Stimulated activated CD4-positive, alpha-beta T cell treated with anti-CD3 and anti-CD28 coated beads, Interleukin-4, amount 100 ng/mL, for 1 hour (primary cell): ENCODE measurements at regions not wholly inside any gene's neighbourhood (a gene's known extent, or its start where the extent isn't known, plus 50 kb on each side); places are given as distances from the start of the nearest gene placed in this dataset.
"Not testable (repeated sequence)": the region's sequence is repeated elsewhere in the genome, so short reads cannot be mapped to it uniquely, and the experiment has no call there.

Experiments used
- DNase-seq: peaks from one replicate; pipeline ENCODE4 v3.0.0-alpha.2; 2020

DNA sequence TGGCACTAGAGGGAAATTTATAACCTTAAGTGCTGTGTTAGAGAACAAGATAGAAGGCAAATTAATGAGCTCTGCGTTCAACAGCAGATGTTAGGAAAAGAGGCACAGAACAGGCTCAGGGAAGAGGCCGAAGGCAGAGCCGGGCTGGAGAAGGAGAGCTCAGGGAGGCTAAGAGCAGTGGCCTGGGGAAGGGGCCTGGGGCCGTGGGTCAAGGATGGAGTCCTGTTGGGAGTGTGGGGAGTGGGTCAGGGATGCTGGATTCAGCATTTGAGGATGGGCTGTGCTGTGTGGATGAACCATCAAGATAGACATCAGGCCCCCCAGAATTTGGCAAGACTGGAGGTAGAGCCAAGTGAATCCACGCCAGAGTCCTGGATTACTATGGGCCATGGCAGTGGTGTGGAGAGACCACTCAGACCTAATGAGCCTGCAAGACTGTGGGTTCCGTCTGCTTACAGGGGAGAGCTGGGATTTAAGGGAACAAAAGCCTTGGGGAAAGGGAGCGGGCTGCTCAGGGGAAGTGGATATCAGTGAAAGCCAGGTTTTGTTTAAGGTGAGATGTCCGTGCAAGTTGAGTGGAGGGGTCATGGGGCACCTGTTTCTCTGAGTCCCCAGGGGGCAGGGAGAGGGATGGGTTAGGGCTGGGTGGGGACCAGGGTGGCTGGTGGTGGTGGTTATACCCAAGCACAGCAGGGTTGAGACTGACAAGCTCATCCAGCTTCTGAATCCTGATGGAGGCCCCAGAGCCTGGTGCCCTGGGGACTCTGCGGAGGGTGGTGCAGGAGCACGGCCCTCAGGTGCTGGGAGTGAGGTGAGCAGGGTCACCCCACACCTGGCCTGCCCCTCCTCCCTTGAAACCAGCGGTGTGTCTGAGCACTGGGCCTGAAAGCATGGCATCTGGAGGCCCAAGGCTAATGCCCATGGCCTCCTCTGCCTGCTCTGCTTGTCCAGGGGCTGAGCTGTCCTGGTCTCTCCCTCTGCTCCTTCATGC lies 101.7 kb downstream of the BMS1 start:
- no peak for DNase-seq

DNA sequence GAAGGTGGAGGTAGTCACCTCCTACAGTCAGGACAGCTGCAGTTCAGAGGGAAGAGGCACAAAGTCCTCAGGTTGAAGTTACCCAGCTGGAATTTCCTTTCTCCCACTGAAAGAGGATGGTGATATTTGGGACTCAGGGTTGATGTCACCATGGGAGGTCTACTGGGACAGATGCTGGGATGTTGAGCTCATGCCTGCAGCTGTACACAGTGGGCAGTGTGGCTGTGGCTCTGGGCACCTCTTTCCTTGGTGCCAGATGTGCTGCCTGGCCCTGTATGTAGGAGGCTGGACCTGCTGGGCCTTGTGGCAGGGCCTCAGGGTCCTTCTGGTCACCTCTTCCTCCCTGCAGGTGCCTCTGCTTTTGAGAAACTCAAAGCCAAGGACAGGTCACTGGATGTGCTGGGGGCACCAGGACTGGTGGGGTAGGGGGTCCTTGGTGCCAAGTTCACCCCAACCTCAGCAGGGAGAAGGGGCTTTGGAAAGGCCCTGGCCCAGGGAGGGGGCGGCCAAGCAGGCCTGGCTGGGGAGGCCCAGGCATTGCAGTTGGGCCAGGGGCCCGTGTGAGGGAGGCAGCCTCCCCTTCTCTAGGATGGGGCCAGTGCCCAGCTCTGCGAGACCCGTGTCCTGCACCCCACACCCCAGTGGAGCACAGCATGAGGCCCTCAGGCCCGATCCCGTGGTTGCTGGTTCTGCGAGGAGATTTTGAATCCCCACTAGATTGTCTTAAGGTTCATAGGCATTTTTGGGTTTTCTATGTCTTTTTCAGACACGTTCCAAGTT lies 103.1 kb downstream of the BMS1 start:
- DNase-seq, result no peak

DNA sequence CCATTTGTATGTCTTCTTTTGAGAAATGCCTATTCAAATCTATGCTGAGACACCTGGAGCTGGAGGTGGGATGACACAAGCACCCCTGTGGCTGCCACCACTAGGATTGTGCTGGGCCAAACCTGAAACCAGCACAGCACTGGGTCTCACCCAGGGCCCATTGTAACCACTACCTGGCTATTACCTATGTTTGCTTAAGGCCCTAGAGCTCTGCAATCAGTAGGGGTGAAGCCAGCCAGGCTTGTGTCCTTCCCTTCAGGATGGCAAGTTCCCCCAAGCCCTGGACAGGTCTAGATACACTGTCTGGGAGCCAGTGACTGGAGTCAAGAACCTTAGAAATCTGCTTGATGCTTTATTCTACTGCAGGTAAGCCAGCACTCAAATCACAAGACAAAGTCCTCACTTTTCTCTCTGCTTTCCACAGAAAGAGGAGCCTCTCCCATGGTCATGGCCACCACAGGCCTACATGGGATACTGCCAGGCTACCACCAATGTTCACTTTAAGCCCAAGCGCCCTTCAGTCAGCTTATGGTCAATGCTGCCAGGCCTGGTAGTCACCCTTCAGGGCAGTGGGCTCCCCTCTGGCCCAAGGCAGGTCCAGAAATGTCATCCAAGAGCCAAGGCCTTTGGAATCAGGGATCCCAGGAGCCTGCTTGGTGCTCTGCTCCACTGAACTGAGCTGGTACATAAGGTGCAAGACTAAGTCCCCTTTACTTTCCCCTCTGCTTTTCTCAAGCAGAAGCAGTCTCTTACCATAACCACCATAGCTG lies 105.3 kb downstream of the BMS1 start:
- DNase-seq, result no peak

DNA sequence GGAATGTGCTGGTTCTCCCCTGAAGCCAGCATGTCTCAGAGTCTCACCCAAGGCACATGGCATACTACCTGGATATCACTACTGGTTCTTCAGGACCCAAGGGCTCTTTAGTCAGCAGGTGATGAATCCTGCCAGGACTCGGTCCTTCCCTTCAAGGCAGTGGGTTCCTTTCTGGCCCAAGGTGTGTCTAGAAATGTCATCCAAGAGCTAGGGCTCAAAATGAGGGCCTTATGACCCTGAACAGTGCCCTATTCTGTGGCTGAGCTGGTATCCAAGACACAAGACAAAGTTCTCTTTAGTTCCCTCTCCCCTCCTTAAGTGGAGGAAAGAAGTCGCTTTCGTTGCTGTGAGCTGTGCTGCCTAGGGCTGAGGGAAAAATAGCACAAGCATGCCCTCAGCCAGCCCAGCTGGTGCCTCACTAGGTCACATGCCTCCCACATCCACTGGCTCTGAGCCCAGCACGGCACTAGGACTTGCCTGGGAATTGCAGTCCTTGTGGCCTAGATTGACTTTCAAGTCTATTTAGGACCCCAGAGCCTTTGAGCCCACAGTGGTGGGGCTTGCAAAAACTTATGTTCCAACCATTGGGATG lies 106.0 kb downstream of the BMS1 start:
- no peak for DNase-seq

DNA sequence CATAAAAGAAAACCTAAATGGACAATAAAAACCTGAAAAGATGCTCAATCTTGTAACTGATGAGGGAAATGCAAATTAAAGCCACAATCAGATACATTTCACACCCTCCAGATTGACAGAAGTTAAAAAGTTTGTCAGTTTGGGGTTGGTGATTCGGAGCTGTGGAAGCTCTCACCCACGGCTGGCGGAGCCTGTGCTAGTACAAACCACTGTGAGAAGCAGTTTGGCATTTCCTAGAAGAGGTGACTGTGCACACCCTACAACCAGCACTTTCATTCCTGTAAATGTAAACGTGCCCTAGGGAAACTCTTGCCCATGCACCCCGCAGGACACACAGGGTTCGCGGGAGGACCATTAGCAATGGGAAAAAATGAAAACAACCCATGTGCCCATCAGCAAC lies 114.1 kb downstream of the BMS1 start:
- DNase-seq, result no peak

DNA sequence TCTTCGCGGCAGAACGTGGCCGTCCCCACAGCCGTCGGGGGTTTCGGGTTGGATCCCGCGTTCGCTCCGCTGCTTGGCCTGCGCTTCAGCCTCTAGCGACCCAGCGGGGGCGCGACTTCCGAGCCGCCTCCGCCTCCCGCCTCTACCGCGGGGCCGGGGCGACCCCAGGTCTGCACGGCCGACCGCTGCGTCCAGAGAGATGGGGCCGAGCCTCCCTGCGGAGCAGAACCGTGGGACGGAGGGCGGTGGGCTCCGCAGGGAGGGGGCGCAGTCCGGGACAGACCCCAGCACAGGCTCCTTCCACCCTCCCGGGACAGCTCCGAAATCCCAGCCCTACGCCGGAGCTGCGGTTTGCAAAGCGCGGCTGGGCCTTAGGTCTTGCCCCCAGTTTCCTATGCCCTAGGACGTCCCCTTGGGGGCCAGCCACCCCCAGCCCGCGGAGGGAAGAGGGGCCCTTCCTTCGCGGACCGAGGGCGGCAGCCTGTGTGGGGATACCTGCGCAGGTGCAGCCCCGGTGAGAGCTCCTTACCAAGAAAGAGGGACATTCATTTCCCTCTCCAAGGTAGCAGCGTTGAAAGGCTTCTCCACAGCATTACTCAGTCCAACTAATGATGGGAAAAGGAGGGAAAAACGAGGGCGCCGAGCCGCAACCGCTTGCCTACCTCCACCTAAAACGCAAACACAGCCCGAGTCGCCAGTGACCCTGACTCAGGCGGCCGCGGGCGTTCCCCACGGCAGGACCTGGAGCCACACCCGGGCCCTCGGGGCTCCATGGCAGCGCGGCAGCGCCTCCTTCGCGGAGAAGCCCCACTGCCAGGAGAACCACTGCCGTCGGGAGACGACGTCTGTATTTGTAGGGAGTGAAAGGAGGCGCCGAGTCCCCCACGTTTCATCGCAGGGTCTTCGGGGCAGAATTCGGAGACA lies 115.7 kb downstream of the BMS1 start:
- DNase-seq, result no peak

DNA sequence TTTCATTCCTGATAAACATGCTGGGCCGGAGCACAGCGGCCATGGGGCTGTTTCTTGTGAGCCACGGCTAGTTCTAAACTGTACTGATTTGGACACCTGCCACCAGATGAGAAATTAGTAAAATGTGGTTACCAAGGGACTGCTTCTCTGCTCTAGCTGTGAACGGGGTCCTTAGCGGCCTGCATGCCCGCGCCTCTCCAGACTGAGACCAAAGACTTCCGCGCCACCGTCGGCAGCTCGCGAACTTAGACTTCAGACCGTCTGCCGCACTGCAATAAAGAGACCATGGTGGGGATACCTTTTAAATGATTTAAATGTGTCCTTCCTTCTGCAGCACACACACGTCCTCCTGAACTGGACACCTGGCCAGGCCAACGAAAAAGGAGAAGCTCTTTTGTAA lies 116.4 kb downstream of the BMS1 start:
- DNase-seq, result no peak

DNA sequence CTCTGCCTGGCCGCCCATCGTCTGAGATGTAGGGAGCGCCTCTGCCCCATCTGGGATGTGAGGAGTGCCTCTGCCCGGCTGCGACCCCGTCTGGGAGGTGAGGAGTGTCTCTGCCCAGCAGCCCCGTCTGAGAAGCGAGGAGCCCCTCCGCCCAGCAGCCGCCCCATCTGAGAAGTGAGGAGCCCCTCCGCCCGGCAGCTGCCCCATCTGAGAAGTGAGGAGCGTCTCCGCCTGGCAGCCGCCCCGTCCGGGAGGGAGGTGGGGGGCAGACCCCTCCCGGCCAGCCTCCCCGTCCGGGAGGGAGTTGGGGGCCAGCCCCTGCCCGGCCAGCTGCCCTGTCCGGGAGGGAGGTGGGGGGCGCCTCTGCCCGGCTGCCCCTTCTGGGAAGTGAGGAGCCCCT lies 117.8 kb downstream of the BMS1 start:
- not testable (repeated sequence) for DNase-seq

DNA sequence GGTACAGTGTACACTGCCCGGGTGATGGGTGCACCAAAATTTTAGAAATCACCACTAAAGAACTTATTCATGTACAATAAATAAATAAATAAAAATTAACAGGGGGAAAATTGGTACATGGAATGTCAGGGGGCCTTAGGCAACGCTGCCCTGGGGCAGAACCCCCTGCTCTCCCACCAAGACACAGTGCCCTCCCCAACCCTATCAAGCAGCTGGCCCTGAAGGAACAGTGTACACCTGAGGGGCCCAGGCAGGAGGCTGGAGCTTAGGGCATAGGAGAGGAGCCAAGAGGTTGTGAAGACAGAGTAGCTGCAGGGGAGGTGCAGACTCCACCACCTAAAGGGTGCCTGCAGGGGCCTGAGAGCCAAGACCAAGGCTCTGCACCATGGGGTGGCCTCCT lies 128.8 kb downstream of the BMS1 start:
- no peak for DNase-seq

DNA sequence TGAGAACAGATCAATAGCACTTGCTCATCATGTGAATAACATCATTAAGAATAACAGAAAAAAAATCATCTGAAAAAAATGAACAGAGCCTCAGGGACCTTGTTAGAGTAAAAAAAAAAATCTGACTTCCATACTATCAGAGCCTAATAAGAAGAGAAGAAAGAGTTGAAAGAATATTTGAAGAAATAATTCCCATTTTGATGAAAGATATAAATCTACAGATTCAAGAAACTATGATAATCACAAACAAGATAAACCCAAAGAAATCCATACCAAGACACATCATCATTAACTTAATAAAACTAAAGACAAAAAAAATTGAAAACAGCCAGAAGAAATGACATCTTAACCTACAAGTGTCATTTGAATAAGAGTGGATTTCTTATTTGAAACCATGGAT lies 134.4 kb downstream of the BMS1 start:
- DNase-seq, result no peak

DNA sequence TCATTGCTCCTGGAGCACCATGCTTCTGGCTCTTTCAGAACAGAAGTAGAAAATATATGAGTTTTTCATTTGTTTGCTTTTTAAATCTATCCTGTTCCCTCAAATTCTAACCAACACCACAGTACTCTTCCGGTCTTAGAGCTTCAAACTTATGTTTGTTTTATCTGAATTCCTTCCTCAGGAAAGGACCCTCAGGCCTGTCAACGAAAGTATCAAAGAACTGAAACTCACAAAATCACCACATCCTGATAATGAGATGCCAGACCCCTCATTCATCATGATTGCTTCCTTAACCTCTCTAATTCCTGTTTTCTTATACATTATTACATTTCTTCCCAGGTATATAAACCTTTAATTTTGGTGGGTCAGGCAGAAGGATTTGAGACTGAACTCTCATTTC lies 135.2 kb downstream of the BMS1 start:
- DNase-seq, result no peak

DNA sequence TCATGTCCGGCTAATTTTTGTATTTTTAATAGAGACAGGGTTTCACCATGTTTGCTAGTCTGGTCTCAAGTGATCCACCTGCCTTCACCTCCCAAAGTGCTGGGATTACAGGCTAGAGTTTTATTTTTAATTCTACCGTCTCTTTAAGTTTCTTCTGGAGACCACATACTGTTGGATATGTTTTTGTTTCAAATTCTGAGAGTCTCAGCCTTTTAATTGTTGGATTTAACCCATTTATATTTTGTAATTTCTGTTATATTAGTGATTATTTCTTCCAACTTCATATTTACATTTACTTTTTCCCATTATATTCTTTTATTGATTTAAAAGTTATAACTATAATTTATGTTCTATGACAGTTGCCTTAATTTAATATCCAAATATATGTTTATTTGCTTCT lies 139.4 kb downstream of the BMS1 start:
- no peak for DNase-seq

DNA sequence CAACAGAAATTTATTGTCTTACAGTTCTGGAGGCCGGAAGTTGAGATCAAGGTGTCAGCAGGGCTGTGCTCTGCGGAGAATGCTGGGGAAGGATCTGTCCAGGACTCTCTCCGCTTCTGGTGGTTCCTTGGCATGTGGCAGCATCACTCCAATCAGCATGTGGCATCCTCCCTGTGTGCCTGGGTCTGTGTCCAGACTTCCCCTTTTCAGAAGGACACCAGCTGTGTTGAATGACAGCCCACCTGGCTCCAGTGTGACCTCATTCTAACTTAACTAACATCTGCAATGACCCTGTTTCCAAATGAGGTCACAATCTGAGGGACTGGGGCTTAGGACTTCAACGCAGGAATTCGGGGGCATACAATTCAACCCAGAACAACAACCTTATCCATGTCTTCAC lies 141.9 kb downstream of the BMS1 start:
- DNase-seq, result no peak

DNA sequence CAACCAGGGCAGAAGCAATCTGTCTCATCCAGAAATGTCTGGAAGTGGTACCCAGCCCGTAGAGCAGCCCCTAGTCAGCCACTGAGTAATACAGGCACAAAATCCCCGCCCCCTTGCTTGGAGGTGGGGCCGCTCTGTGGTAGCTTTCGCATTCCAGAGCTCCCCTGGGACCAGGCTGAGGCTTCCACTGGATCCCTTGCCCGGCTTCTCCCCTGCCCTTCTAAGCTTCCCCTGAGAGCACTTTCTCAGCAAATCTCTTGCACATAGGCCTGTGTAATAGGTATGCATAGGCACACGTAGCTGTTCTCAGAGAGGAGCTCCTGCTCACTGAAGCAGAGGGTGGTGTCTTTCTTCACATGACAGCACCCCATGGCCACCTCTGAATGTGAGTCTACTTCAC lies 144.2 kb downstream of the BMS1 start:
- no peak for DNase-seq

DNA sequence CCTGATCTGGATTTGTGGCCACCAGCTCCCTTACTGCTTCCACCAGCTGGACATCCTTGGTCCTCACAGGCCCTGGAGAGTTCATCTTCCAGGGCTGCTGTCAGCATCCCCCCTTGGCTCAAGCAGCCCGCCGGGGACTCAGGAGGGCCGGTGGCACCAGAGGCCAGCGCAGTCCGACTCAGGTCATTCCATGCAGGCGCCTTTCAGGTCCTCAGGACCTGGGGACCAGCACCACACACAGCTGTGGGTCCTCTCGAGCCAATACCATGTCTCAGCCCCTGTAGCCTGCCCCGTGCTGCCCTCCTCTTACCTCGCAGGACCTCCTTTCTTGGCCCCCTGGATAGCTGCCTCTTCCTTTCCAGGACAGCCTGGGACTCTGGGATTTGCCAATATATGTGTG lies 145.5 kb downstream of the BMS1 start:
- DNase-seq, result no peak

DNA sequence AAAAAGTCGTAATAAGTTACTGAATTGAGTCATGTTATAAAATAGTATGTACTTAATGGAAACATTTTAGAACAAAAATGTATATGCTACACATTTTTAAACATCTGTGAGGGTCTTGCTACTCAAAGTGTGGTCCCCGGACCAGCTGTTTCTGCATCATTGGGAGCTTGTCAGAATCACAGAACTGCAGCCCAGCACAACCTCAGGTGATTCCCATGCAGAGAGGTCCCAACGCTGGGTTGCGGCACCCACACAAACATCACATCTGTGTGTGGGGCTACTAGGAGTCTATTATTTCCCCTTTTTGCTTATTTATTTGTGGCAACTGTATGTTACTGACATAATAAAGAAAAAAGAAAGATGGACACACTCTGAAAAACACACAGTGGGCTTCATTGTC lies 146.6 kb downstream of the BMS1 start:
- DNase-seq, result no peak

DNA sequence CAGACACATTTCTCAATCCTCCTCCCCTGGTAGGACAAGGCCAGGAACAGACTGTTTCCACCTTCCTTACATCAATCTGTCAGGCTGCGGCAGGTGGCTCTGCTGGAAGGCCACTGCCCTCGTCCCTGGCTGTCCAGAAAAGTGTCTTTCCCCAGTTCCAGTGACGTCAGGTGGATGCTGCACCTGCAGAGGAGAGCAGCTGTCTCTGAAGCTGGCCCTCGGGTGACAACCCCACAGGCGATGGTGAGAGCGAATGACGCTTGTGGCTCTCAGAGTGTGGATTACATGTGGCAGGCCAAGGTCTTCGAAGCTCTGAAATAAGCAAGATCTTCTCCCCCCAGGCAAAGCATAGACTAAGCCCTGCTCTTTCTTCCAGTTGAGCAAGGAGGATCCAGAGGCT lies 146.9 kb upstream of the RET start:
- no peak for DNase-seq

DNA sequence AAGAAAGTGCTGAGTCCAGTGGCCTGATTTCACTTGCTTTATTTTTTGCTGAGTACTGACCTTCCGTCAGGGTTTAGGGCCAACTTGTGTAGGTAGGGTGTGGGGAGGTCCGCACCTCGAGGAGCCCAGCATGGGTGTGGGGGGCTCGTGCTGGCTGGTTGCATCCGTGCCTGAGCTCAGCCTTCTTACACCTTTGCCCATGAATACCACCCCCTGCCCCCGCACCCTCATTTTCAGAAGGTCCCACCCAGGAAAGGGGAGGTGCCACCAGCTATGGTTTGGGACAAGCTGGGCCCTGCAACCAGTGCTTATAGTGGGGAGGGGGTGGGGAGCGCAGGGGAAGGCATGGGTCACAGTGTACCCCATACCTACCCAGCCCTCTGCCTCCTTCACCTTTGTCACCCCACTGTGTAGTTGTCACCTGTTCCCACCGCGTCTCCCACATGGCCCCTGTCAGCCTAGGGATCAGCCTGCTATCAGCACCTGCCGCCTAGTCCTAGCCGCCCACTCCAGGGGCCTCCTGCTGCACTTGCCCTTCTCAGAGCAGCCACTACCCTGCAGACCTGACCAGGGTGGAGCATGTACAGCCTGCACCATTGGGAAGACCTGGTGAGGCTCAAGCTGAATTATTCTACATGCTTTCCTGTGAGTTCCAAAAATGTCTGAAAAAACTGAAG lies 146.2 kb upstream of the RET start:
- no peak for DNase-seq

DNA sequence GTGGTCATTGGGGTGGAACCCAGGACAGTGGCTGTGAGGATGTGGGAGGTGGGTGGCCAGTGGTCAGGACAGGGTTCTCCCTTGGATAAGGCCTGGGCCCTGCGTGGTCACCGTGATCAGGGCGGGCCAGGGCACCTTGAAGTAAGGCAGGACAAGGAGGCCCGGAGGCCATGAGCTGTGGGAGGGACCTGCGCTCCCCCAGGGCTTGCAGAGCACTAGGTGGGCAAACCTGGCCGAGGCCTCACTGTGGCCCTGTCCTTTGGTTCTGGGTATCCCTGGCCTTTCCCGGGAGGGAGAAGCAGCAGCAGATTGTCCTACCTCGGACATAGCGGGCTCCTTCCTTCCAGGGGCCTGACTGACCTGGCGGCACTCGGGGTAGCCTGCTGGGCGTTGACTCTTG lies 144.8 kb upstream of the RET start:
- DNase-seq, result no peak

DNA sequence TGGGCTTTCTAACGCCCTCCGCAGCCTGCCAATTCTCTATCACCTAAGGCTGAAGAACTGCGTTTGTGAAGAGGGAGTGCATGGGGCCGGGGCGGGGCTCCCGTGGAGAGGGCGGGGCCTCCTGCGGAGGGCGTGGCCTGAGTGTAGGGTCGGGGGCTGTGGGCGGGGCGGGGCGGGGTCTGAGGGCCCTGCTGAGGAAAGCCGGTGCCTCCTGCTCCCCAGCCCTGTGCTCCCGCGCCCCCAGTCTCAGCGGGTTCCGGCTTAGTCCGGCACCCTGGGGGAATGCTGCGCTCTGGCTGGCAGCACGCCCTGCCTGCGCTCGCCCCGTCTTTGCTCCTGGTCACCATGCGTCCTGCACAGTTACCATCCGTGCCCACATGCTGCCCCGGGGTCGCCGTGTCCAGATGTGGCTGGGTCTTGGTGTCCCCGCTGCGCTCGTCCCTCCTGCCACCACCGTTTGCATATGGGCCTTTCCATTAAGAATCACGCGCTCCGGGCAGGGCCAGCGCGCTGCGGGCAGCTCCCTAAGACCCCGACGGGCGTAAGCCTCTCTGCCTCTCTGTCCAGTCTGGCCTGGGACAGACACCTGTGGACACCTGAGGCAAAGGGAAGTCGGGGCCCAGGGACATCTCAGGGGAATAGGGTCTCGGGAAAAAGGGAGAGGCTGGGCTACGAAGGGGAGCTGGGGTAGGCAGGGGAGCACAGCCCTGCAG lies 144.0 kb upstream of the RET start:
- DNase-seq, result peak; percentile 76
